Posterior cingulate gyrus (tissue), 11 donors: ENCODE measurements at regions not wholly inside any gene's neighbourhood (a gene's known extent, or its start where the extent isn't known, plus 50 kb on each side); places are given as distances from the start of the nearest gene placed in this dataset.

Source experiments
- DNase-seq, 10 donors: peaks; one replicate each; pipeline versions ENCODE4 v3.0.0 to v3.0.0-alpha.2; 2020 to 2021; ENCODE audit warnings: mixed read lengths in 3 of 10
- intact Hi-C: fragments of 100-400 bp; cut with DNase I; formaldehyde crosslinking; loops from one replicate; pipeline ENCODE4 v1.15.1; 2023

DNA sequence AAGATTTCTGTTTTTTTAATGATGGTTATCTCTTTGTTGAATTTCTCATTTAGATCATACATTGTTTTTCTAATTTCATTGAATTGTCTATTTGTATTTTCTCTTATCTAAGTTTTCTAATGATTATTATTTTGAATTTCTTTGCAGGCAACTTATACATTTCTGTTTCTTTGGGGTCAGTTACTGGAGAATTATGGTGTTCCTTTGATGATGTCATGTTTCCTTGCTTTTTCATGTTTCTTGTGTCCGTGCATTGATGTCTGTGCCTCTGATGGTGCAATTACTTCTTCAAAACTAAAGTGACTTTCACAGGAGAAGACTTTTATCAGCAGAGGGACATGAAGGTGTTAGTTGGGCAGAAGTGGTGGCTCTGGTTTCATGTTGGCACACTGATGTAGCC is 270.7 kb upstream of the MOCS1 start:
- intact Hi-C loops = no loop called here
- DNase-seq = no peak

DNA sequence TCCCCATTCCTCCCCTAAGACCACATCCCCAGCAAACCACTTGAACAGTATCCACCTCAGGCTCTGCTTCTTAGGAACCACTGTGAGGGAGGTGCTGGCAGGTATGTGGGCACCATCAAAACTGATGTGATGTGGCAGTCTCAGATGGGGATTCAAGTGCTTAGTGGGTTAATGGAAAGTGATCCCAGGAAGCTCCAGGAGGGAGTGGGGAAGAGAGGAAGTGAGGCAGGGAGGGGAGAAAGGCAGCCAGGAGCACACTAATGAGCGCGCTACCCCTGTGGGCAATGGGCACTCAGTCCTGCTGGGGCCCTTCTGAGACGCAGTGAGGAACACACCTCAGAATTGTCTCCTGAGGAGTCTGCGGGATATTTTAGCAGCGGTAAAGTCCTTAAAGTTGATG is 263.1 kb upstream of the MOCS1 start:
- DNase-seq = no peak
- intact Hi-C loops = no loop called here

DNA sequence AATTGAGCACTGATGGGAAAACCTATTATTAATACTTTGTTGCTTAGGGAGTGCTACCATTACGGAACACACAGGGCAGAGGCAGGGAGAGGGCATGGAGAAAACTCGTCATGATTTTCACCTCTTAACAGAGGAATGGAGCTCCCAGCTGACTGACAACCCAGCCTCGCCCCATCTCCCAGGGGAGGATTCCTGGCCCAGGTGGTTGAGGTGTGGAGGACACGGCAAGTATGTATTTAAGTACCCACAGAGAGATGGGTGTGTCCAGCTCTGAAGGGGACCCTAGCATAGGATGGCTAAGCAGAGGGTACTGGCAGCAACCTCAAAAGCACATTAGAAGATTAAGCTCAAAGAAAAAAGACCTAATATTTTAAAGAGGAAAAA is 261.9 kb upstream of the MOCS1 start:
- DNase-seq = no peak
- intact Hi-C loops = no loop called here

DNA sequence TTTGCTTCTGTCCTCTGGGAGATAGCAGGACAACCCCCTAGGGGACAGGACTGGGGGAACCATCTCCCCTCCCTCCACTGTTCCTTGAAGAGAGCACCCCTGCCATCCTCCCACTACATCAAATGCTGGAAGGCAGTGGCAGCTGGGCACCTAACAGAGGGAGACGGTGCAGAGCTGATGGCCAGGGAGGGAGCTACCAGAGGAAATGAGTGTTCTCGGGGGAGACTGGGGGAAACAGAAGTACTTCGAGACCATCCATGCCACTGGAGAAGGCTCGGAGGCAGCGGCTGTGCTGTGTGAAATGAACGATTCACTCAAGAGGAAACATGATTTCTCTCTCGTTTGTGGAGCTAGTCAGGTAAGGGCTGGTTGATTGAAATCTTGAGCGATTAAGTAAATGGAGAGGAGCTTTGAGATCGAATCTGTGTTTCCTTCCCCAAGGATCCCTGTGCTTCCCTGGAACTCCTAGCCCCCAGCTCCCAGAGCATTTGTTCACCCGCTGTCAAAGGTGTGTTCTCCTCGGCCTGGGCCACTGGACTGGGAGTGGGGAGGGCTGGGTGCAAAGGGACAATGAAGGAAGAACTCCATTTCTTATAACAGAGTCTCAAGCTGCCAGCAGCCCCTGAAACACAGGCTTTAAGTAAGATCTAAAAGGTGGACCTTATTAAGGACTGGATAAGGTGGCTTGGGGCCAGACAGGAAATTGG is 261.3 kb upstream of the MOCS1 start:
- DNase-seq = no peak
- intact Hi-C loops = no loop called here

DNA sequence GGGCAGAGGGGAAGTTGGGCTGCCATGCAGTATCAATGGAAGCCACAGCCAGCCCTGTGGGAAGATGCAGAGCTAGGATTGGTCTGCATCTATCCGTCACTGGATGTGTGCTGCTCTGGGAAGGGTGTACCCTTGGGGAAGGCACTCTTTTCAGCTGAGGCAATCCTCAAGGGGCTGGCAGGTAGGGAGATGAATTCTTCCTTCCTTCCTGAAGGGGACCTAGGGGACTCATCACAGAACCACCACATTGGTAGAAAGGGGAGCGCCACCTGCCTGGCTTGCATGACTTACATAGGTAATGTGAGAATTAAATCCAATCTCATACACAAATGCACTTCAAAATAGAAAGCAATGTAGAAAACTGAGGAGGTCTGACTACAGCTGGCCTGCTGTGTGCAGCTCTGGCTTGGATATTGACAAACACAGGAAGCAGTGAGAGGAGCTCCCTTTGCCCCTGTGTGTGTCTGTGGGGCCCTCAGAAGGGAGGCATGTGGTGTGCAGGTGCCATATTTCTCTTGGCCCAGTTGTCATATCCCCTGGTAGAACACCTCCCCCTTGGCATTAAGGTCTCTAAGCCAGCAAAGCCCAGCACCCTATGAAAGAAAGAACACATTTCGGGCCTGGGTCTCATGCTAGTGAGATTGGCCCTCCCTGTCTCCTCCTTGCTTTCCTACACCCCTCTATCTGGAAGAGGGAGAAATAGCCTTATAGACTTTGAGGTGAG is 260.3 kb upstream of the MOCS1 start:
- no peak for DNase-seq
- intact Hi-C loops = no loop called here

DNA sequence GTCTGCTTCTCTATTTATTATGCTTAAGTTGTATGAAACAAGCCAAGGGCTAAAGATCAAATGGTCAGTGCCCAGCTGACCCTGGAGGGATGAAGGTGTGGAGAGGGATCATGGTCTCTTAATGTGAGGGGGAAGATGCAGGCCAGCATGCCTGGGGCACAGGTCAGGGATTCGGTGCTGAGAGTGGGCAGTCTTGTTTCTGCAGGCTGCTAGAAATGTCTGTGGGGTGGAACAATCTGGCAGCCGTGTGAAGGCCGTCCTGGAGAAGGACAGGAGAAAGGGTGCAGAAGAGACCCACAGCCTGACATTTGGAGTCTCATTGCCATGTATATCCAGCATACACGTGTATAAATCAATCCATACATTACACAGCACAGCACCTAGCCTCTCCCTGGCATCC is 258.3 kb upstream of the MOCS1 start:
- intact Hi-C loops = no loop called here
- DNase-seq = no peak

DNA sequence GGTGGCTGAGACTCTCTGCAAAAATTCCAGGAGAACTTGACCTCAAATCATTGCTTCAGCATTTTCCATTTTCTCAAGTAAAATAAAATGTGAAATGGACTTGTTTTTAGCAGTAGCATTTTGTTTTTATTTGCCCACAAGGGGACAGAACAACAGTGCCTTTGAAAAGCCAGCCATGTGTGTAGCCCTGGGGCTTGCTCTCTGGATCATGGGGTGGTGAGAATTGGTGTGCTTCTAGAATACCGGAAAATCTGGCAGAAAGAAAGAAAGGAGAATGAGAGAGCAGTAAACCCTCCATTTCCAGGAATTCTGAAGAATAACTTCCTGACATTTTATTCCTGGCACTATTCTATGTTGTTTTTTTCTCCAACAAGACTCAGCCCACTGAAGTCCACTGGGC is 254.7 kb upstream of the MOCS1 start:
- DNase-seq = no peak
- intact Hi-C loops = no loop called here

DNA sequence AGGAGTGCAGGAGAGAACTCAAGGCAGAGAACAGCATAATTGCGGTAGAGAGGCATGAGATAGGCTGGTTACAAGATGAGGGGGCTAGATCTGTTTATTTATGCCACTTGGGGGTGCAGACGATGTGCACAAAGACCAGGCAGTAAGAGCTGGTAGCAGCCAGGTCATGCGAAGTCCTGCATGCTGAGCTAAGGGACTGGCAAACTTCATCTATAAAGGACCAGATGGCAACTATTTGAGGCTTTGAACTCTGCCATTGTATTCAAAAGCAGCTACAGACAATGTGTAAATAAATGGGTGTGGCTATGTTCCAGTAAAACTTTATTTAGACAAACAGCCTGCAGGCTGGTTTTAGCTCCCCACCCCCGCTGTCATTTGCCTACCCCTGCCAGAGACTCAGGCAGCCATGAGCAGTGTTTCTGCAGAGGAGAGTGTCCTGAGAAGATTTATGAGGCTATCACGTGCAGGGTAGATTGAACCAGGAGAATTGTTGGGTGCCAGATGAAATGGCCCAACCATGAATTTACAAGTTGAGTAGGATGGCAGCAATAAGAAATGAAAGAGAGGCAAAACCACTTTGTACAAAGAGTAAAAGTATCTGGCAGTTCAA is 253.4 kb upstream of the MOCS1 start:
- no peak for DNase-seq
- intact Hi-C loops = no loop called here

DNA sequence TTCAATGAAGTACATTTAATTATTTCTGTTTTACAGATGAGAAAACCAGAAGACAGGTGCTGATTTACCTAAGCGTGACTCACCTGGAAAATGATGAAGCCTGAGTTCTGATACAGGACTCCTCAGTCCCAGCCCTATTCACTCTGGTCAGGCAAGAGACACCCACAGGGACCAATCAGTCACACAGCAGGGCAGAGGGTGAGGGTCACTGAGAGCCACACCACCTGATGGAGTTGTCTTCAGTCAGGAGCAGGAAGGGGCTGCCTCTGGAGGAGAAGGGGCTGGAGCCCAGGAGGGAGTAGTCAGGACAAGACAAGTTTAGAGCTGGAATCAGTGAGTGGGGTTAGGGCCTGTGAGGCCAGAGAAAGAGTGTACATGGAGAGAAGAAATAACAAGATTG is 251.2 kb upstream of the MOCS1 start:
- DNase-seq = no peak
- intact Hi-C loops = no loop called here

DNA sequence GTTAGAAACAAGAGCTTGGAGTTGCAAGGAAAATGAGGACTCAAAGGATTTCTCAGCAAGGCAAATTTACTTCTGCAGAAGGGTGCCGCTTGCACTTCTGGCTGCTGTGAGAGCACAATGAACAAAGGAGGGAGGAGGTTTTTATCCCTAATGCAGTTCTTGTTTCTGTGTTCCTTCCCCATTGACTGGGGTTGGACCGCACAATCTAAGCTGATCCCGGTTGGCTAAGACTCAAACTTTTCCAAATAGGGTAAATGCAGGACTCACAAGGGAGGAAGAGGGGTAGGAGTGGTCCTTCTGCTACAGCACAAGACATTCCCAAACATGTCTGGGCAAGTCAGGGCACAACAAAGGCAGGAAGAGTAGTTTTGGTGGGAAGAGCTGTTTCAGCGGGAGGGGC is 249.6 kb upstream of the MOCS1 start:
- no peak for DNase-seq
- intact Hi-C loops = no loop called here

DNA sequence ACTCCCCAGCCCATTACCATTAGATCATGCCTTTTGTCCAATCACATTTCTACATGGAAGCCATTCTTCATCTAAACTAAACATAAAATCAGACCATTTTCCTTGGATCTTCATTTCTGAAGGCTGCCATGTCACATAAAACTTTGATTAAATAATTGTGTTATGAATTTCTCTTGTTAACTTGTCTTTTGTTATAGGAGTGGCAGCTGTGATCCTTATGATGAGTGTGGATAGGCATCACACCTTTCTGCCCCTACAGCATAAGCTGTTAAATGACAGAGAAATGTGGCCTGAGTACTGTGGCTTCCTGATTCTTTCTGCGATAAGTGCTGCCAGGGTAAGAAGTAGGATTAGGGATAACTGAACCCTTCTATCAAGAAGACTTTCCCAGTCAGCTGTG is 247.1 kb upstream of the MOCS1 start:
- intact Hi-C loops = no loop called here
- no peak for DNase-seq

DNA sequence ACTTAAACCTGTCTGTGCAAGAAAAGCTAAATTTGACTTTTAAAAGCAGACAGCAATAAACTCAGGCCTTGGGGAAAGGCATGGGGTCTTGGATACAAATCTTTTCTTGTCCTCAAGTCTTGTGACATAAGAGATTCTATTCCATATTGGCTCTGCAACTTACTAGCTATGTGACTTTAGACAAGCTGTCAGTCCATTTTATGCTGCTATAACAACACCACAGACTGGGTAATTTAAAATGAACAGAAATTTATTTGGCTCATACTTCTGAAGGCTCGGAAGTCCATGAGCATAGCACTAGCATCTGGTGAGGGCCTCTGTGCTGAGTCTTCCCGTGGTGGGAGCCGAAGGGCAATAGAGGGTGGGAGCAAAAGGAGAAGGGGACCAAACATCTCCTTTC is 246.0 kb upstream of the MOCS1 start:
- DNase-seq = no peak
- intact Hi-C loops = no loop called here

DNA sequence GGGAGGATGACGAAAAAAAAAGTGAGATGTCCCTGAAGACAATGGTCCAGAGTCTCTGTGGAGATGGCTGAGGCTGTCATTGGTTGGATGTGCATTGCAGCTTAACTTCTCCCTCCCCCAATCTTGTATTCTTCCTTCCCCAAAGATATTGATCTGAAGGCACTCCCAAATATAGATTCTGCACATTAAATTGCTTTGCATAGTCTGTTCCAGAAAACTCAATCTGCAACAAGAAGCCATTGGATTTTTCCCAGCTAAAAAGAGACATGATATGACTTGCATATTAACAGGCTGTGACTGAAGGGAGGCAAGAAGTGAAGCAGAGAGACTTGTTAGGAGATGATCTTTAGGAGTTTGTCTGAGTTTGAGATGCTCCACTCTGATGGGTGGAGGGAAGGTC is 245.2 kb upstream of the MOCS1 start:
- intact Hi-C loops = no loop called here
- DNase-seq = no peak

DNA sequence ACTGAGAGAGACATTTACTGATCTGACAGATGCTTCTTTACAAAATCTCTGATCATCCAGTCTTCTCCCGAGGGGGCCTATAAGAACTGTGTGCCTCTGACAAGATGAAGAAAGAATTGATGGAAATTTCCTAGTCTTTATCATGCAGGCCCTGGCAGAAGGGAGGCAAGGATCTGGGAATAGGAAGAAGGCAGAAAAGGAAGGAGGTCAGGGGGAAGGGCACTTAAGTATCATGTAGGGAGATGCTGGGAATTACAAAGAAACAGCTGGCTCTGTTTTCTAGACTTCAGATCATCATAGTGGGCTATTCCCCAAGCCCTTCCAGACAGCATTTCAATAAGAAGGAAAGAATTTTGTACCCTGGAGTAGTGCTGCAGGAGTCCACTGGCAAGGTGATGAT is 243.3 kb upstream of the MOCS1 start:
- intact Hi-C loops = no loop called here
- no peak for DNase-seq

DNA sequence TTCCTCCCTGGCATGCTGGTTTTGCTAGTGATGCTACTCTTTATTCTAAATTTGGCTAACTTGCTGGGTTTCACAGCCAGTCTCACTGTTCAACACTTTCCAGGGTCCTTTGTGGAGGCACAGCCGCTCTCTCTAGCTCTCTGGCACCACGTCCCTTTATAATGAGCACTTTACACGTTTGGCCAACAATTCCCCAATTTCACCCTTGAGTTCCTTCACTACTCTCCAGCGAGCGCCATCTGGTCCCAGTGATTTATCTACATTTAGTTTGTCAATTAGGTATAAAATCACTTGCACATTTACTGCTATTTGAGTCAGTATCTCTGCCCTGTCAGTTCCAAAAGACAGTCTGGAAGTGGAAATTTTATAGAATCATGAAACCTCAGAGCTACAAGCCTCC is 241.9 kb upstream of the MOCS1 start:
- intact Hi-C loops = no loop called here
- peak in 3 of 10 donors; percentile 7 to 78 (median 14) for DNase-seq

DNA sequence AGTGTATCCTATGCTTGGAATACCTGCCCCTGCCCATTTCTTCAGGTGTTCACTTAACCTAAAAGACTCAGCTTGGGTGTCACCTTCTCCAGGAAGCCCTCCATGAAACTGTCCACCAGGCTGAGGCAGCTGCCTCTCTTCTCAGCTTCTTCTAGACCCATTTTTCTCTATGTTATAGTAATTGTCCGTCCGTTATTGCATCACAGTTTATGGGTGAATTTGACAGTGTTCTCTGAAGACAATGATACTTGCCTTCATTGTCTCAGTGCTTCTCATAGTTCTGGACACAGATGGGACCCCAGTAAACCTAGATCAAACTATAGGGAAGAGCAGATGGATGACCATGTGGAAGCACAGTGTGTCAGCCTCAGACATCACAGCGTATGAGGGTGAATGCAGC is 238.0 kb upstream of the MOCS1 start:
- intact Hi-C loops = no loop called here
- no peak for DNase-seq

DNA sequence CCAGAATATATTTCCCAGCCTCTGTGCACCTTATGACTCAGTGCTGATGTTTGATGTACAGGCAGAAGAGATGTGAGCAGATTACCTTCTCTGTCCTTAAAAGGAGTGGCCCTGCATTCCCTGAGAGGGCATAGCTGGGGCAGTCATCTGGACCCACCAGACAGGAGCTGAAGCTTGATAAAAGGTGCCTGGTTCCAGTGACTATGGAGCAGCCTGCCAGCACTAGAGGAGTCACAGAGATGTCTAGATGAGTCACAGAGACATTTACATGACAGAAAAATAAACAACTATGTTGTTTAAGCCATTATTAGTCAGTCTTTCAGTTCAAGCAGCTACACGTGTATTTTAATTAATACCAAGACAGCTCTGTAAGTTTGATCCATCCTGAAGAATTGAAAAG is 237.1 kb upstream of the MOCS1 start:
- no peak for DNase-seq
- intact Hi-C loops = no loop called here

DNA sequence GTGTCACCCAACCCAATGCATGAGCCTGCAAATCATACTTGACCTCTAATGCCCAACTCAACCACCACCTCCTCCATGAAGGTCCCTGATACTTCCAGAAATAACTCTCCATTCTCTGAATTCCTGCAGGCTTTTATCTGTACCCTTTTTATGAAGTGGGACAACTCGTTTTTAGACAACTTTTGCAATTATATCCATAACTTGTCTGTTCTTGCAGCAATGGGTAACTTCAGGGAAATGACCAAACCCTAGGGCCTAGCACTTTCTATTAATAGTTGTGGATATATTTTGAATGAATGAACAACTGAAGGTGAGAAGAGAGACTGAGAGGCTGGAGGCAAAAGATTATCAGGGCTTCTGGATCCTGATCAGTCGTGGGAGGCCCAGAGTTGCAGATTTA is 236.6 kb upstream of the MOCS1 start:
- intact Hi-C loops = no loop called here
- no peak for DNase-seq

DNA sequence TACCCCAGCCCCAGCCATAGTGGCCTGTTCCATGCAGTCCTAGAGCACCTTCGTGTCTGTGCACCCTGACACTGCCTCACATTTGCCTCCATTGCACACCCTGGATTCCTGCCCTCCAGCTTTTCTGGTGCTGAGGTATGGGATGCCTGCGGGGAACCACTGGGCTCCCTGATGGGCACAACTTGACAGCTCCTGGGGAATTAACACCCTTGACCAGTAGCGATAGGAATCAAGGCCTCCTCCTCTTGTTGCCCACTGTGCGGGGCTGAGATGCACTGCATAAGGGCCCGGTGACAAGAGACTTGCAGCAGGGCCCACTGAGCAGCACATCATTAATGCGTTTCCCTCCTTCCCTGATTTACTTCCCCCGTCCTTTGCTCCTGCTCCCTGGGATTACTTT is 235.6 kb upstream of the MOCS1 start:
- intact Hi-C loops = no loop called here
- no peak for DNase-seq

DNA sequence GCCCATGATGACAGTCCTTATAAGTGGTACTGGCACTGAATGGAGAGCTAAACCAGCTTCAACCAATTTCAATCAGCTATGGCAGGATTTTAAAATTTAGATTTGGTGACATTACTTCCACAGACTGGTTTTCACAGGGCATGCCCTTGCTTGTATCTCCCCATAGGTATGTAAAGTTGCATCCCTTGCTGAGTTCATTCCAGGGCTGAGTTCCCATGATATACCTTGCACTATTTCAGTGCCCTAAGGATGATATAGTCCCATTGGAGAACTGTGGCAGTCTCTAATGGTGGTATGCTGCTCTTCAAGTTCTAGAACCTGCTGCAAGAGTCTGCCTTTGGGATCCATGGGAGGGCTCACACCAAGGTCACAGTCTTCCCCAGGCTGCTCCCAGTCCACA is 232.7 kb upstream of the MOCS1 start:
- DNase-seq = no peak
- intact Hi-C loops = no loop called here

DNA sequence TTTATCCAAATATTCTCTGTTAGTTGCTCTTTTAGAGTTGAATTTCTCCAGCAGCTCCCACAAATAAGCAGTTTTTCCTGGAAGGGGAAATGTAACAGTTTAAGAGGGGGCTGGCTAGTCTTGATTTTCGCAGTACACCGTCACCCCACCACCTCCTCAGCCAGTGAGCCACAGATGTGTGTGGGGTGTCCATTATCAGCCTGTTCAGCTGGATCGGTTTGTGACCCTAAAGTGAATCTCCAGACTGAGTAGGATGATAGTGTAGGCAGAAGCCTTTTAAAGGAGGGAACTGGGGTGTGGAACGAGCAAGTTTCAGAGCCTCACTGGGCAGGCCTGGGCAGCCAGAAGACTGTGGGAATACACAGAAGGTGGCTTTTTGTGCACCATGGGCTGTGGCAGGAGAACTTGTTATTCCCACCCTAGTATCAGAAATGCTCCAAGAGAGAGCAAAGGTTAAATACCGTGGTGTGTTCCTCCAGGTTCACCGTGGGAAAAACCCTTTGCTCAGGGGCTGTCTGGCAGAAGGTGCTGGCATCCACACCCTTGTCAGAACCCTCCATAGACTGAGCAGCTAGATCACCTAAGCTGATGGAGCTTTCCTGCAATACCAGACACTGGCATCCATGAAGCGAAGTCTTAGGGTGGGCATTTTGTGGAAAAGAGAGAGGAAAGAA is 230.9 kb upstream of the MOCS1 start:
- intact Hi-C loops = no loop called here
- no peak for DNase-seq

DNA sequence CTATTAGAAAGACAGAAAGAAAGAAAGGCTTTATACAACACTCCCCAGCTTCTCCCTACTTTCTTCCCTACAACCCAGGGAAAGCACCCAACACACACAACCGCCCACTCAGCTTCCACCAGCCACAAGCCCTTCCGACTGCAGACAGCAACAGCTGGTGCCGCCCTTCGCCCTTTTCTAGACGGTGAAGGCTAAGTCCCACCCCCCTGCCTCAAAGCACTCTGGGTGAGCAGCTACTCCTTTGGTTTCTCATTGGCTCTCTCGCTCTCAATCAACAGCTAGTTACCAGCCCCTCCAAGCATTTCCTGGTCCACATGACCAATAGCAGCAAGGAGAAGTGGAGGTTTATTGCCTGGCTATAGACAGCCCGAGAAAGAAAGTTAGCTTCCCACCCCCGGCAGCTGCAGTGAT is 230.1 kb upstream of the MOCS1 start:
- DNase-seq = peak; percentile 18 to 94 (median 58)
- intact Hi-C loops = no loop called here
